A549 (cell line): ENCODE measurements at regions not wholly inside any gene's neighbourhood (a gene's known extent, or its start where the extent isn't known, plus 50 kb on each side); places are given as distances from the start of the nearest gene placed in this dataset.

Source experiments
- ATAC-seq, 2 experiments: fragments of 200-7000 bp in 1 of 2; fragments of >200 bp in 1 of 2; cut with Nextera tagmentation in 1 of 2; cut with Tn5 transposase in 1 of 2; 3 replicates each; pipeline versions ENCODE4 v1.8.0 to v1.9.1; 2018 to 2020; ENCODE audit warnings: mild to moderate bottlenecking in 1 of 2, moderate library complexity in 1 of 2
- CTCF ChIA-PET: fragments of 300-600 bp; sonication (Branson Sonifier 250); formaldehyde crosslinking; extraction: SDS; loops from one replicate; lab custom pipeline; 2021; ENCODE audit warnings: antibody characterized with exemption, inconsistent platforms; lab: Yijun Ruan, JAX
- POLR2A ChIA-PET: fragments of 350-600 bp; formaldehyde crosslinking; extraction: SDS; loops from one replicate; lab custom pipeline; 2021; ENCODE audit warnings: antibody characterized with exemption, inconsistent platforms; lab: Yijun Ruan, JAX
- DNase-seq, 2 experiments: peaks; one replicate each; pipeline versions ENCODE4 v3.0.0 to v3.0.0-alpha.2; 2011 to 2016; ENCODE audit warnings: low read depth in 1 of 2, low spot score in 1 of 2
- FAIRE-seq: peaks from 2 replicates; lab custom pipeline; 2011; peaks lifted over from hg19 to GRCh38; lab: Jason Lieb, UNC
- H3K27ac ChIP-seq, 2 experiments: fragments of >200 bp; sonication (Bioruptor Twin); formaldehyde crosslinking; 3 replicates each; pipeline ENCODE4 v1.5.1; 2016 to 2017
- H3K4me1 ChIP-seq: fragments of >200 bp; sonication (Bioruptor Twin); formaldehyde crosslinking; 3 replicates; pipeline ENCODE4 v1.6.1; 2016
- H3K4me2 ChIP-seq: fragments of >200 bp; sonication (Bioruptor Twin); formaldehyde crosslinking; 3 replicates; pipeline ENCODE4 v1.6.1; 2016
- H3K4me3 ChIP-seq: fragments of >200 bp; sonication (Bioruptor Twin); formaldehyde crosslinking; 3 replicates; pipeline ENCODE4 v1.5.1; 2016
- H3K9me3 ChIP-seq: fragments of >200 bp; sonication (Bioruptor Twin); formaldehyde crosslinking; 3 replicates; pipeline ENCODE4 v1.6.1; 2016
- BHLHE40 ChIP-seq: IDR thresholded peaks from 2 replicates; pipeline ENCODE4 v1.6.1; 2012; ENCODE audit warnings: low read depth, low read length, inconsistent platforms
- CBX2 ChIP-seq: fragments of 200-600 bp; sonication (generic); IDR thresholded peaks from 2 replicates; pipeline ENCODE4 v1.6.1; 2016; ENCODE audit warnings: low read depth, mild to moderate bottlenecking, borderline replicate concordance
- CBX8 ChIP-seq: fragments of 200-600 bp; sonication (generic); IDR thresholded peaks from 2 replicates; pipeline ENCODE4 v1.6.1; 2016
- EHF ChIP-seq: fragments of 250-450 bp; sonication (Bioruptor Pico); IDR thresholded peaks from 2 replicates; pipeline ENCODE4 v1.5.0; 2020; ENCODE audit warnings: mild to moderate bottlenecking
- EP300 ChIP-seq, 2 experiments: fragments of >200 bp; sonication (Bioruptor Twin); formaldehyde crosslinking; IDR thresholded peaks; 2 replicates in 1 of 2; 3 replicates in 1 of 2; pipeline ENCODE4 v1.6.1; 2016 to 2017
- GATA3 ChIP-seq: IDR thresholded peaks from 2 replicates; pipeline ENCODE4 v1.6.1; 2012; ENCODE audit warnings: borderline replicate concordance
- HOXA7 ChIP-seq: fragments of 250-450 bp; sonication (Bioruptor Pico); IDR thresholded peaks from 2 replicates; pipeline ENCODE4 v1.5.0; 2020; ENCODE audit warnings: mild to moderate bottlenecking, moderate library complexity
- HOXB13 ChIP-seq: fragments of 250-450 bp; sonication (Bioruptor Pico); IDR thresholded peaks from 2 replicates; pipeline ENCODE4 v1.5.0; 2020; ENCODE audit warnings: low read depth, mild to moderate bottlenecking, moderate library complexity
- JUN ChIP-seq, 2 experiments: fragments of >200 bp; sonication (Bioruptor Twin); formaldehyde crosslinking; IDR thresholded peaks; 2 replicates in 1 of 2; 3 replicates in 1 of 2; pipeline ENCODE4 v1.6.1; 2016 to 2017
- MAFK ChIP-seq: fragments of 450-650 bp; IDR thresholded peaks from 2 replicates; pipeline ENCODE4 v1.6.1; 2014; ENCODE audit not compliant: partially characterized antibody
- POLR2A ChIP-seq: IDR thresholded peaks from 2 replicates; pipeline ENCODE4 v1.6.1; 2012; ENCODE audit warnings: mild to moderate bottlenecking, low read length
- RAD21 ChIP-seq, 2 experiments: fragments of >200 bp in 1 of 2; sonication (Bioruptor Twin) in 1 of 2; formaldehyde crosslinking in 1 of 2; IDR thresholded peaks in 1 of 2; conservative IDR thresholded peaks in 1 of 2; 2 replicates in 1 of 2; 3 replicates in 1 of 2; pipeline ENCODE4 v1.6.1; 2012 to 2018; ENCODE audit warnings: inconsistent platforms in 1 of 2
- RNF2 ChIP-seq: fragments of 200-600 bp; sonication (generic); IDR thresholded peaks from 2 replicates; pipeline ENCODE4 v1.6.1; 2016; ENCODE audit warnings: low read depth, mild to moderate bottlenecking, antibody characterized with exemption, moderate library complexity, borderline replicate concordance
- SMC3 ChIP-seq: fragments of >200 bp; sonication (Bioruptor Twin); formaldehyde crosslinking; IDR thresholded peaks from 3 replicates; pipeline ENCODE4 v1.6.1; 2018; ENCODE audit warnings: inconsistent platforms
- SREBF2 ChIP-seq: fragments of 450-650 bp; IDR thresholded peaks from 2 replicates; pipeline ENCODE4 v1.6.1; 2014; ENCODE audit warnings: mild to moderate bottlenecking, moderate library complexity
- ZFP36 ChIP-seq: fragments of 450-650 bp; IDR thresholded peaks from 2 replicates; pipeline ENCODE4 v1.6.1; 2014; ENCODE audit warnings: borderline replicate concordance; ENCODE audit not compliant: partially characterized antibody
- ZNF302 ChIP-seq: fragments of 250-450 bp; sonication (Bioruptor Pico); IDR thresholded peaks from 2 replicates; pipeline ENCODE4 v1.9.0; 2021; ENCODE audit warnings: inconsistent platforms, mild to moderate bottlenecking, moderate library complexity
- WGBS: methylation state at CpG from one replicate; pipeline ENCODE4 v1.1.6; 2017; ENCODE audit errors: missing lambda C conversion rate; 5-methylcytosine and 5-hydroxymethylcytosine counted together
- TF ChIP-seq, protein P1 (sequence below): fragments of 200-600 bp; sonication (generic); IDR thresholded peaks from 2 replicates; pipeline ENCODE4 v1.6.1; 2016; ENCODE audit warnings: antibody characterized with exemption, mild to moderate bottlenecking, moderate library complexity
- TF ChIP-seq, protein P2 (sequence below): fragments of >200 bp; sonication (Bioruptor Twin); formaldehyde crosslinking; IDR thresholded peaks from 2 replicates; pipeline ENCODE4 v1.6.1; 2016

DNA sequence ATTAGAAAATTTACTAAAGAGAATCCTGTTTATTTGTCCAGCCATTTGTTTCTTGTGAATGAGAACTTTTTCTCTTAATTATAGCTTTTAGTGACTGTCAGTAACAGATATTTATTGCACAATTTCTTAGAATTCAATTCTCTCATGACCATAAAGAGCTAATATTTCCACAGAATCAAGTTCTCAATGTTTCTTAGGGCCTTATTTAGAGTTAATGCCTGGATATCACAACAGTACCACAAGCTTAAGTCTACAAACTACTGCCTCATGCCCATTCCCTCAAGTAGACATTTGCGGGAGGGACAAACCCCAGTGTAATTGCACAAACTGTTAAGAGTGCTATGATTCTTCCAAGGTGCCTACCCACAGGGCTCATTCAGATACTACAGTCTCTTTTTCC is 199.7 kb upstream of the POU2AF2 start:
- DNase-seq = no peak
- no peak overlapping the region for H3K4me2 ChIP-seq
- no peak for TF ChIP-seq MAFK
- H3K4me1 ChIP-seq = no peaks in the 10 kb centered on the region
- FAIRE-seq = no peak
- ChIA-PET POLR2A (no interaction called here), CTCF (no interaction called here)
- H3K27ac ChIP-seq = no peak overlapping the region
- H3K9me3 ChIP-seq = no peaks in the 10 kb centered on the region
- 67% methylated on average over 1 of the region's 1 CpG for WGBS
- no peak for ATAC-seq
- no peak overlapping the region for H3K4me3 ChIP-seq

- TF ChIP-seq CBX2 = no peak
- no peak for TF ChIP-seq EHF (CRISPR knock-in tag)
- TF ChIP-seq HOXB13 (CRISPR knock-in tag) = no peak
- TF ChIP-seq POLR2A = no peak
- TF ChIP-seq JUN (IDR thresholded peaks at IDR 0.05) = no peak
- TF ChIP-seq BHLHE40 = no peak
- TF ChIP-seq GATA3 = no peak
- no peak for TF ChIP-seq RNF2
- TF ChIP-seq SMC3 = no peak
- Histone ChIP-seq H3K9me3 (no peaks in the 10 kb centered on the region), H3K4me1 (no peaks in the 10 kb centered on the region), H3K27ac (no peak overlapping the region), H3K4me3 (no peak overlapping the region), H3K4me2 (no peak overlapping the region)
- ChIA-PET CTCF (no interaction called here), POLR2A (no interaction called here)
- DNase-seq = no peak
- no peak for ATAC-seq
- no peak for FAIRE-seq
These were observed 200.1 kb upstream of the POU2AF2 start for GRCh38 chr11:111045407-111045803.

- no peak for ATAC-seq
- POLR2A ChIA-PET = no interaction called here
- CTCF ChIA-PET = no interaction called here
- WGBS = 64% methylated on average over 6 of the region's 6 CpGs
- no peak overlapping the region for H3K27ac ChIP-seq
- FAIRE-seq = no peak
- DNase-seq = no peak
- TF ChIP-seq BHLHE40 = no peak
- no peak for TF ChIP-seq ZNF302 (CRISPR knock-in tag)
- TF ChIP-seq RAD21 (conservative IDR thresholded peaks at IDR 0.05 in 1 of 2, IDR thresholded peaks at IDR 0.05 in 1 of 2) = no peak
- TF ChIP-seq CBX8 = no peak
- no peak for TF ChIP-seq HOXA7
- TF ChIP-seq, protein P1, sequence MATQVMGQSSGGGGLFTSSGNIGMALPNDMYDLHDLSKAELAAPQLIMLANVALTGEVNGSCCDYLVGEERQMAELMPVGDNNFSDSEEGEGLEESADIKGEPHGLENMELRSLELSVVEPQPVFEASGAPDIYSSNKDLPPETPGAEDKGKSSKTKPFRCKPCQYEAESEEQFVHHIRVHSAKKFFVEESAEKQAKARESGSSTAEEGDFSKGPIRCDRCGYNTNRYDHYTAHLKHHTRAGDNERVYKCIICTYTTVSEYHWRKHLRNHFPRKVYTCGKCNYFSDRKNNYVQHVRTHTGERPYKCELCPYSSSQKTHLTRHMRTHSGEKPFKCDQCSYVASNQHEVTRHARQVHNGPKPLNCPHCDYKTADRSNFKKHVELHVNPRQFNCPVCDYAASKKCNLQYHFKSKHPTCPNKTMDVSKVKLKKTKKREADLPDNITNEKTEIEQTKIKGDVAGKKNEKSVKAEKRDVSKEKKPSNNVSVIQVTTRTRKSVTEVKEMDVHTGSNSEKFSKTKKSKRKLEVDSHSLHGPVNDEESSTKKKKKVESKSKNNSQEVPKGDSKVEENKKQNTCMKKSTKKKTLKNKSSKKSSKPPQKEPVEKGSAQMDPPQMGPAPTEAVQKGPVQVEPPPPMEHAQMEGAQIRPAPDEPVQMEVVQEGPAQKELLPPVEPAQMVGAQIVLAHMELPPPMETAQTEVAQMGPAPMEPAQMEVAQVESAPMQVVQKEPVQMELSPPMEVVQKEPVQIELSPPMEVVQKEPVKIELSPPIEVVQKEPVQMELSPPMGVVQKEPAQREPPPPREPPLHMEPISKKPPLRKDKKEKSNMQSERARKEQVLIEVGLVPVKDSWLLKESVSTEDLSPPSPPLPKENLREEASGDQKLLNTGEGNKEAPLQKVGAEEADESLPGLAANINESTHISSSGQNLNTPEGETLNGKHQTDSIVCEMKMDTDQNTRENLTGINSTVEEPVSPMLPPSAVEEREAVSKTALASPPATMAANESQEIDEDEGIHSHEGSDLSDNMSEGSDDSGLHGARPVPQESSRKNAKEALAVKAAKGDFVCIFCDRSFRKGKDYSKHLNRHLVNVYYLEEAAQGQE = no peak
- TF ChIP-seq ZFP36 = no peak
- TF ChIP-seq, protein P2, sequence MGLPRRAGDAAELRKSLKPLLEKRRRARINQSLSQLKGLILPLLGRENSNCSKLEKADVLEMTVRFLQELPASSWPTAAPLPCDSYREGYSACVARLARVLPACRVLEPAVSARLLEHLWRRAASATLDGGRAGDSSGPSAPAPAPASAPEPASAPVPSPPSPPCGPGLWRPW = no peak
- no peak for TF ChIP-seq SREBF2
- TF ChIP-seq EP300 (IDR thresholded peaks at IDR 0.05) = no peak
- no peak for TF ChIP-seq HOXB13 (CRISPR knock-in tag)
- no peak overlapping the region for H3K4me2 ChIP-seq
- H3K4me1 ChIP-seq = no peaks in the 10 kb centered on the region
- H3K4me3 ChIP-seq = no peak overlapping the region
- H3K9me3 ChIP-seq = no peaks in the 10 kb centered on the region
These were observed 200.6 kb upstream of the POU2AF2 start for GRCh38 chr11:111044751-111045406.
